Ascending aorta (tissue), 2 donors: ENCODE measurements at regions not wholly inside any gene's neighbourhood (a gene's known extent, or its start where the extent isn't known, plus 50 kb on each side); places are given as distances from the start of the nearest gene placed in this dataset.

Source experiments
- DNase-seq, 2 donors: peaks; one replicate each; pipeline ENCODE4 v3.0.0-alpha.2; 2019; ENCODE audit warnings: low spot score in 2 of 2
- H3K27ac ChIP-seq, 2 donors: fragments of 200-600 bp; sonication (generic); one replicate each; pipeline ENCODE4 v1.5.1; 2016 to 2017; ENCODE audit warnings: mild to moderate bottlenecking in 1 of 2
- H3K27me3 ChIP-seq: fragments of 200-600 bp; sonication (generic); one replicate; pipeline ENCODE4 v1.5.1; 2017
- H3K36me3 ChIP-seq, 2 donors: fragments of 200-600 bp; sonication (generic); one replicate each; pipeline ENCODE4 v1.5.1; 2016
- H3K4me1 ChIP-seq, 2 donors: fragments of 200-600 bp; sonication (generic); one replicate each; pipeline ENCODE4 v1.5.1; 2016 to 2017; ENCODE audit warnings: mild to moderate bottlenecking in 1 of 2
- H3K4me3 ChIP-seq, 2 donors: fragments of 200-600 bp; sonication (generic); one replicate each; pipeline ENCODE4 v1.5.1; 2016 to 2017; ENCODE audit warnings: mild to moderate bottlenecking in 1 of 2
- H3K9me3 ChIP-seq, 2 donors: fragments of 200-600 bp; sonication (generic); one replicate each; pipeline ENCODE4 v1.5.1; 2016
- CTCF ChIP-seq, 3 experiments: fragments of 200-600 bp in 2 of 3; fragments of 450-650 bp in 1 of 3; sonication (generic) in 2 of 3; IDR thresholded peaks; one replicate each; pipeline ENCODE4 v1.5.1; 2016 to 2019; ENCODE audit warnings: antibody characterized with exemption in 3 of 3, mild to moderate bottlenecking in 1 of 3, moderate library complexity in 1 of 3
- intact Hi-C: fragments of 100-400 bp; cut with DNase I; formaldehyde crosslinking; loops from one replicate; pipeline ENCODE4 v1.15.1; 2023

GRCh38 chr6:74749211-74750147 lies 456.4 kb downstream of the COL12A1 start:
- no peak for TF ChIP-seq CTCF (IDR thresholded peaks at IDR 0.05)
- Histone ChIP-seq H3K4me3 (no peak overlapping the region), H3K36me3 (no peaks in the 10 kb centered on the region), H3K4me1 (no peaks in the 10 kb centered on the region), H3K9me3 (no peaks in the 10 kb centered on the region), H3K27me3 (no peaks in the 10 kb centered on the region), H3K27ac (peak overlapping the region in 1 of 2 donors; percentile 9)
- no peak for DNase-seq
- intact Hi-C loops, result no loop called here

- Histone ChIP-seq H3K9me3 (no peaks in the 10 kb centered on the region), H3K27ac (no peak overlapping the region), H3K4me1 (no peaks in the 10 kb centered on the region), H3K27me3 (no peaks in the 10 kb centered on the region), H3K36me3 (no peaks in the 10 kb centered on the region), H3K4me3 (no peak overlapping the region)
- DNase-seq, result no peak
- no peak for TF ChIP-seq CTCF (IDR thresholded peaks at IDR 0.05)
- intact Hi-C loops, result no loop called here
These were observed 460.2 kb downstream of the COL12A1 start for GRCh38 chr6:74745670-74746069.

- TF ChIP-seq CTCF (IDR thresholded peaks at IDR 0.05), result no peak
- no peaks in the 10 kb centered on the region for H3K4me1 ChIP-seq
- H3K4me3 ChIP-seq, result no peak overlapping the region
- H3K36me3 ChIP-seq, result no peaks in the 10 kb centered on the region
- intact Hi-C loops, result no loop called here
- no peak overlapping the region for H3K27ac ChIP-seq
- DNase-seq, result no peak
- H3K9me3 ChIP-seq, result no peaks in the 10 kb centered on the region
- no peaks in the 10 kb centered on the region for H3K27me3 ChIP-seq
These were observed 462.9 kb downstream of the COL12A1 start for GRCh38 chr6:74742793-74743508.

GRCh38 chr6:74741646-74742045 lies 464.2 kb downstream of the COL12A1 start:
- no peaks in the 10 kb centered on the region for H3K36me3 ChIP-seq
- TF ChIP-seq CTCF (IDR thresholded peaks at IDR 0.05), result no peak
- no peaks in the 10 kb centered on the region for H3K9me3 ChIP-seq
- no peak overlapping the region for H3K4me3 ChIP-seq
- H3K27ac ChIP-seq, result no peak overlapping the region
- intact Hi-C loops, result no loop called here
- H3K4me1 ChIP-seq, result no peaks in the 10 kb centered on the region
- H3K27me3 ChIP-seq, result no peaks in the 10 kb centered on the region
- no peak for DNase-seq

GRCh38 chr6:74735304-74735703 lies 470.5 kb downstream of the COL12A1 start:
- Histone ChIP-seq H3K27me3 (no peaks in the 10 kb centered on the region), H3K4me1 (no peaks in the 10 kb centered on the region), H3K27ac (peak overlapping the region in 1 of 2 donors; percentile 59), H3K4me3 (no peak overlapping the region), H3K36me3 (no peaks in the 10 kb centered on the region), H3K9me3 (no peaks in the 10 kb centered on the region)
- peak in 1 of 2 donors; percentile 70 for DNase-seq
- no peak for TF ChIP-seq CTCF (IDR thresholded peaks at IDR 0.05)
- intact Hi-C loops, result loop anchor here (5.0 kb wide), 1 partner anchor 467 kb away; no protein-coding TSS in a partner anchor
